ENCODE measurements at regions not wholly inside any gene's neighbourhood (a gene's known extent, or its start where the extent isn't known, plus 50 kb on each side); places are given as distances from the start of the nearest gene placed in this dataset.

DNA sequence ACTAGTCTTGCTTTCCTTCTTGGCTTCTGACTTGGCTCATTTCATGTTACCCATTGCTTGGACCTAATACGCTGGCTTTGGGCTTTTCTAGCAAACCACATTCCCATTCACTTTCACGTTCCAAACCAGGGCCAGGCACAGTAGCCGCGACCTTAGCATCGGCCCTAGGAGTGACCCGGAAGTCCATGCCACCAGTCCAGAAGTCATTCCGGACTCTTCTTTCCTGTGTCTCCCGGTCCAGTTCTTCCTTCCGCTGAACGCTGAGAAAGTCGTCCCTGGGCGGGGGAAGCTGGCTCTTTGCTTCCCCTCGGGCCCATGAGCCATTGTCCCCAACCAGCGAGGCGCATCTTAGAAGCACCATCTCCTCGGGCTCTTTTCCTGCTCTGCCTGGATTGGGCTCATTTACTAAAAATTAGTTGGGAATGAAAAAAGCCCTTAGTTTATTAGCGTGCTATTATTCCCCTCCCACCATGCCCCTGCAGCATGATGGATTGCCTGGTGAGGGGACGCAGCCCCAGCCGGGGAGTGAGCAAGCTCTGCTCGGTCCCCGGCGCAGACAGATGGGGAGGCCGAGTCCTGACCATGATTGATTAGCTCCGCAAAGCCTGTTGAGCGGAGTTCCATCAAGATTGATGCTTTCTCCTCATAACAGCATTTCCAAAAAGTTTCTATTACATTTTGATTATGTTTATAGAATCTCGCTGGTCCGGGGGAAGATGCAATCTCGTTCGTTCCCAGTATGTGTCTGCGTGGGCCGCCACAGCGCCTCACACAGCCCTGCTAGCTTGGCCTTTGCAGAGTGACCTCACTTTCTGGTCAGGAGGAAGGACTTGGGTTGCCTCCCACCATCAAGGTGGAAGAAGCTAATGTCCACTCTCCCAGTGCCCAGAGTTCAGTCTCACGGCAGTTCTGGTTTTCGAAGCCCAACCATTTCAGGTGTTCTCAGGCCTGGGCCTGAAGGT is 115.1 kb upstream of the TOP1 start:
- H3K27me3 ChIP-seq, result no peaks in the 10 kb centered on the region
- H3K36me3 ChIP-seq, result no peaks in the 10 kb centered on the region
- no peak overlapping the region for H3K4me3 ChIP-seq (ENCODE audit: low read depth, low read length)
- no peak for DNase-seq
- H3K9me3 ChIP-seq, result no peaks in the 10 kb centered on the region
- H3K4me1 ChIP-seq, result no peaks in the 10 kb centered on the region
- TF ChIP-seq CTCF (IDR thresholded peaks at IDR 0.05; ENCODE audit: low read depth, low read length), result no peak

- no peak for TF ChIP-seq CTCF (IDR thresholded peaks at IDR 0.05; ENCODE audit: low read depth, low read length)
- Histone ChIP-seq H3K27me3 (no peaks in the 10 kb centered on the region), H3K9me3 (no peaks in the 10 kb centered on the region), H3K4me1 (no peaks in the 10 kb centered on the region), H3K4me3 (ENCODE audit: low read depth, low read length) (no peak overlapping the region), H3K36me3 (no peaks in the 10 kb centered on the region)
- DNase-seq, result no peak
Observed at GRCh38 chr20:40915756-40916155, 112.9 kb upstream of the TOP1 start.

GRCh38 chr20:40916276-40916675 is 112.3 kb upstream of the TOP1 start:
- Histone ChIP-seq H3K27me3 (no peaks in the 10 kb centered on the region), H3K4me3 (ENCODE audit: low read depth, low read length) (no peak overlapping the region), H3K4me1 (no peaks in the 10 kb centered on the region), H3K36me3 (no peaks in the 10 kb centered on the region), H3K9me3 (no peaks in the 10 kb centered on the region)
- TF ChIP-seq CTCF (IDR thresholded peaks at IDR 0.05; ENCODE audit: low read depth, low read length), result no peak
- DNase-seq, result no peak

GRCh38 chr20:40920291-40920690 is 108.3 kb upstream of the TOP1 start:
- no peak for DNase-seq
- no peak overlapping the region for H3K4me3 ChIP-seq (ENCODE audit: low read depth, low read length)
- no peak for TF ChIP-seq CTCF (IDR thresholded peaks at IDR 0.05; ENCODE audit: low read depth, low read length)
- H3K27me3 ChIP-seq, result 0 out of 2 replicates have a peak, but pooled peaks cover 6% of the 10 kb centered on the region
- no peaks in the 10 kb centered on the region for H3K36me3 ChIP-seq
- H3K9me3 ChIP-seq, result no peaks in the 10 kb centered on the region
- H3K4me1 ChIP-seq, result no peaks in the 10 kb centered on the region

DNA sequence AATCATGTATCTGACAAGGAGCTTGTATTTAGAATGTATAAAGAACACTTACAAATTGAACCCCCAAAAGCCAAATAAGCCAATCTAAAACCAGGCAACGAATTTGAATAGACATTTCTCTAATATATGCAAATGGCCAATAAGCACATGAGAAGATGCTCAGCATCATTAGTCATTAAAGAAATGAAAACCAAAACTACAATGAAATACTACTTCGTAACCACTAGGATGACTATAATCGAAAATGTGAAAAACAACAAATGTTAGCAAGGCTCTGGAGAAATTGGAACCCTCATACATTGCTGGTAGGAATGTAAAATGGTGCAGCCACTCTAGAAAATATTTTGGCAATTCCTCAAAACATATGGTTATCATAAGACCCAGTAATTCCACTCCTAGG is 105.8 kb upstream of the TOP1 start:
- Histone ChIP-seq H3K27me3 (0 out of 2 replicates have a peak, but pooled peaks cover 6% of the 10 kb centered on the region), H3K9me3 (no peaks in the 10 kb centered on the region), H3K4me3 (ENCODE audit: low read depth, low read length) (no peak overlapping the region), H3K4me1 (no peaks in the 10 kb centered on the region), H3K36me3 (no peaks in the 10 kb centered on the region)
- DNase-seq, result no peak
- no peak for TF ChIP-seq CTCF (IDR thresholded peaks at IDR 0.05; ENCODE audit: low read depth, low read length)
